MG63 (cell line): ENCODE measurements at regions not wholly inside any gene's neighbourhood (a gene's known extent, or its start where the extent isn't known, plus 50 kb on each side); places are given as distances from the start of the nearest gene placed in this dataset.
A peak's percentile ranks its signal among the peaks of the same experiment; 100 is the strongest.

ENCODE experiments used
- DNase-seq: peaks from one replicate; pipeline ENCODE4 v3.0.0-alpha.2; 2020
- H3K27me3 ChIP-seq: fragments of 250-450 bp; sonication (Bioruptor Pico); 2 replicates; pipeline ENCODE4 v1.5.1; 2020; ENCODE audit warnings: mild to moderate bottlenecking, moderate library complexity
- H3K36me3 ChIP-seq: fragments of 250-450 bp; sonication (Bioruptor Pico); 2 replicates; pipeline ENCODE4 v1.5.1; 2020; ENCODE audit warnings: mild to moderate bottlenecking, moderate library complexity
- H3K4me3 ChIP-seq: fragments of 250-450 bp; sonication (Bioruptor Pico); 2 replicates; pipeline ENCODE4 v1.5.1; 2020; ENCODE audit warnings: mild to moderate bottlenecking, moderate library complexity
- H3K9me3 ChIP-seq: fragments of 250-450 bp; sonication (Bioruptor Pico); 2 replicates; pipeline ENCODE4 v1.5.1; 2020; ENCODE audit warnings: mild to moderate bottlenecking, moderate library complexity

DNA sequence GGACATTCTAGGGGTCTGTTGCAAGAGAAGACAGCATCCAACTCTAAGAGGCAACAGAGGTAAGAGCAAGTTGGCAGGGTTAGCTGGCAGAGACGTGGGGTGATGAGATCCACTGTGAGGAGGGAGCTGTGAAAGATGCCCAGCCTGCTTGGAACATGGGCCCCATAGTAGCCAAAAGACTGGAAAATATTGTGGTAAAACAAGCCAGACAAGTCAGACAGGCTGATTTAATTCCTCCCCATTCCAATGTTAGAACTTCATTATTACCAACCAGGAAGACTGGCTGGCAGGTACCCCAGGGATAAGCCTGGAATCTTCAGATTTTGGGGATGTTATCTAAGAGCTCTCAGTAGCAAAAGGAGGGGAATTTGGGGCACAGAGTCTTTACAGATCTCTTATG, 181.3 kb downstream of the SEC61B start:
- Histone ChIP-seq H3K4me3 (no peak overlapping the region), H3K36me3 (no peaks in the 10 kb centered on the region), H3K27me3 (no peaks in the 10 kb centered on the region), H3K9me3 (no peaks in the 10 kb centered on the region)
- no peak for DNase-seq

DNA sequence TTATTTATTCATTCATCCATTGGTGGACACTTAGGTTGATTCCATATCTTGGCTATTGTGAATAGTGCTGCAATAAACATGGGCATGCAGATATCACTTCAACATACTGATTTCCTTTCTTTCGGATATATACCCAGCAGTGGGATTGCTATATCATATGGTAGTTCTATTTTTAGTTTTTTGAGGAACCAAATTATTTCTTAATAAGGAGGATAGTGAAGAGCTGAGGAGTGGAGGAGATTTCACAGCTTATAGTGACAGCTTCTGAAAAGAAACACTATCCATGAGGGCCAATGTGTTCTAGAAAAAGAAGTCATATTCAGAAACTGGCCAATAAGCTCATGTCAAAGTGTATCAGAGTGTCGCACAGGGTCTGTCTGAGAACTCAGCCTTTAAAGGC, 183.3 kb downstream of the SEC61B start:
- DNase-seq, result no peak
- H3K36me3 ChIP-seq, result no peaks in the 10 kb centered on the region
- no peaks in the 10 kb centered on the region for H3K9me3 ChIP-seq
- no peaks in the 10 kb centered on the region for H3K27me3 ChIP-seq
- H3K4me3 ChIP-seq, result no peak overlapping the region

DNA sequence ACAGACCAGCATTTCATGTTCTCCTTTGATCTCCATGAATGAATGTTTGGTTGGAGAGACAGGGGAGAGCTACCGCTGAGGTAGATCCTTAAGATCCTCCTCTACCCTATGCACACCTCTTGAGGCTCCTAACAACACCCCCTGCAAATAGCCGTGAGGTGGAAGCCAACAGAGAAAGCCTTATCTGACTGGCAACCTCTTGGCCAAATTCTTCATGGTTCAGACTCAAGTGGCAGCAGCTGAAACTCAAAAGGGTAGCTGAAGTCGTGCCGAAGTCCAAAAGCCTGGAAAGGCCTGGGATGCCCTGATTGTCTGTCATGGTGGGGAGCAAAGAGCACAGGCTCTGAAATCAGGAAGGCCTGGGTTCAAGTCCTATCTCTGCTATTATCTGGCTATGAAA, 184.9 kb downstream of the SEC61B start:
- Histone ChIP-seq H3K27me3 (no peaks in the 10 kb centered on the region), H3K4me3 (no peak overlapping the region), H3K36me3 (no peaks in the 10 kb centered on the region), H3K9me3 (no peaks in the 10 kb centered on the region)
- DNase-seq, result no peak

DNA sequence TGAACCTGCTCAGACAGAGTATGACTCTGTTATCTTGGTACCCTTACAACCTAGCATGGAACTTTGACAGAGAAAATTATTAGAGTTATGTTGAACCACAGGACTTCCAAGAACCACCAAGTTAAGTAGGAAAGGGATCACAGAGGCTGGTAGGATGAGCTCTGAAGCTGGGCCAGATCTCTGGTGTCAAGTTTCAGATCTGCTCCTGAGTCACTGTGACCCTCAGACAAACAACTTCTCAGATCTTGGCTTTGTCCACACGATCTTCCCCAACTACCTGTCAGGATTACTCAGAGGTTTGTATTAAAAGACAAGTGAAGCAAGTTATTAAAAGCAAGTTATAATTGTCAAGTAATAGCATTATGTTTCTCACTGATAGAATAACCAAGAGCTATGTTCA, 189.0 kb downstream of the SEC61B start:
- Histone ChIP-seq H3K4me3 (no peak overlapping the region), H3K9me3 (no peaks in the 10 kb centered on the region), H3K36me3 (no peaks in the 10 kb centered on the region), H3K27me3 (no peaks in the 10 kb centered on the region)
- peak; percentile 39 for DNase-seq

DNA sequence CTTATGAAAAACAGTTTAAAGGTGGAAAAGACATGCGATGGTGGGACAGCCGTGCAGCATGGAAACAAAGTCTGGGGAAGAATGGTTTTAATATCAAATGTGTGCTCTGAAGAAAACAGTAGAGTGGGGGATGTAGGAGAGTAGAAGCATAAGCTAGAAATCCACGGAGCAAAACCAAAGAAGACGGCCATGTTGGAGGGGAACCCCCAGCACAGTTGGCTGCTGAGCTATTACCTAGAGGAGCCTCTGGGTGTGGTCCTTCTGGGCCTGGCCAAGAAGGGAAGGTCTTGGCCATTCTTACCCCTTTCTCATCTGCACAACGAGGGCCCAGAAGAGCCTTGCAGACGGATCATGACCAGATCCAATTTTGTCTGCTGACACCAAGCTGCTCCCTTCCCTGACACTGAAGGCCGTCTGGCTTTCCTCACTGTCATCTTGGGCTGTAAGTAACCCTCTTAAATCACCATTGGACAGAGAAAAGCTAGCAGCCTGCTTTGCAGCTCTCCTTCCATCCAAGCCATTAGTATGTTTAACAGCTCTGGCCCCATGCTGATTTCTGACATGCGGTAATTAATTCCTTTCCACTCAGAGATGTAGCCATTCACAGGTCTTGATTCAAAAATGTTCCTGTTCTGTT, 189.5 kb downstream of the SEC61B start:
- no peak for DNase-seq
- Histone ChIP-seq H3K27me3 (no peaks in the 10 kb centered on the region), H3K9me3 (no peaks in the 10 kb centered on the region), H3K4me3 (no peak overlapping the region), H3K36me3 (no peaks in the 10 kb centered on the region)

DNA sequence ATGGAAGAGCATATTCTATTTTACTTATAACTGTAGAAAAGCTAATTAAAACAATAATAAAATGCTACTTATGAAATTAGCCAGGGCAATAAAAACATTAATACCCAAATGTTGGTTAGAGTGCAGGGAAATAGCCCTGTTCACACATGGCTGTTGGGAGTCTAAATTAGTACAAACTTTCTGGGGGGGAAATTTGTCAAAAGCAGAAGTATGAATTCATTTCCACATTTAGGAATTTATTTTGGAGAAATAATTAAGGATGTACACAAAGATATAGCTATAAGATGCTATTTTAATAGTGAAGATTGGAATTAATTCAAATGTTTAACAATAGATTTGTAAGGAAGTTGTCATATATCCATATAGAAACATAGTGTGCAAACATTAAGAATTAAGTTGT, 190.5 kb downstream of the SEC61B start:
- no peaks in the 10 kb centered on the region for H3K27me3 ChIP-seq
- H3K9me3 ChIP-seq, result no peaks in the 10 kb centered on the region
- H3K4me3 ChIP-seq, result no peak overlapping the region
- H3K36me3 ChIP-seq, result no peaks in the 10 kb centered on the region
- no peak for DNase-seq

DNA sequence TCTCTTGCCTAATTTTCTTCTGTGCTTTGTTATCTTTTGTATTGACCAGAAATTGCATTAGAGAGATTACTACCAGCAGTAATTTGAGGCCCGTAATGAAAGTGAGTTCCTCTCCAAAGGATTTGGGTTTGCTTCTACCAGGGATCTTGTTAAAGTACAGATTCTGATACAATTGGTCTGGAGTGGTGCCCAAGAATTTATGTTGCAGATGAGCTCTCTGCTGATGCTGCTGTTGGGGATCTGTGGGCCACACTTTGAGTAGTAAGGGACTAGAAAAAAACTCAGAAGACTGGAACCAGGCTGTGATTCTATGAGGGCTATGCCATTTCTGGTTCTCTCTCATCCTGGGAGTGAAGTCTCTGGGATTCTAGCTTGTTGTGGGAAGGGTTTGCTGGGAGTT, 192.2 kb downstream of the SEC61B start:
- H3K4me3 ChIP-seq, result no peak overlapping the region
- H3K27me3 ChIP-seq, result no peaks in the 10 kb centered on the region
- DNase-seq, result no peak
- H3K36me3 ChIP-seq, result no peaks in the 10 kb centered on the region
- H3K9me3 ChIP-seq, result no peaks in the 10 kb centered on the region

DNA sequence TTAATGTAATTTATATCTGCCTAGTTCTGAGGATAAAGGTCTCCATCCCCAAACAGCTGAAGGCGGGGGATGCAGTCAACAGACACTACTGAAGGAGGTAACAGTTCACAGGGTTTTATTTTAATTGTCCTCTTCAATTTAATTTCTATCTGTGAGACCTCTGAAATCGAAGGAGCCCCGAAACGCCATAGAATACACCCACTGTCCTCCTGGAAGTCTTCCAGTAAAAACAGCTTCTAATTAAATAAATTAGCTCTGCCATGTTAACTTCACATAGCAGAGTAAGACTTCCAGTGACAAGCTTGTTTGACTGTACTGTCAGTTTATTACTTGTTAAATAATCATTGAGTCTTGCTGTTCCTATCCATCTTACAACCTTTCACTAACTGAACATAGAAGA, 193.5 kb downstream of the SEC61B start:
- H3K4me3 ChIP-seq, result no peak overlapping the region
- H3K9me3 ChIP-seq, result no peaks in the 10 kb centered on the region
- H3K27me3 ChIP-seq, result no peaks in the 10 kb centered on the region
- DNase-seq, result no peak
- H3K36me3 ChIP-seq, result no peaks in the 10 kb centered on the region

DNA sequence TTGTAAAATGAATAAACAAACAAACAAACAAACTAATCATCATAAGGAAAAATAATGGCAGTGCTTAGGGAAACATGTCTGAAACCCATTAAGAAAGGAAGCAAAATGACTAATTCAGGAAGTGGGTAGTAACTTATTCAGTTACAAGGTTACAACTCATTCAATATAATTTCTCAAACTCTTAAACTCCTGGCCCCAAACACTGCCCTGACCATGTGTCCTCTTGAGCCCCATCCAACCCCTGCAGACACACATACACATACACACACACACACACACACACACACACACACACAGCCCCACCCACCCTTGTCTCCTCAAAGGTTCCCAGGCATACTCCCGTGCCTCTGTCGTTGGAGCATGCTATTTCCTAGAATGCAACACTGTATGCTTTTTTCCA, 193.9 kb downstream of the SEC61B start:
- Histone ChIP-seq H3K9me3 (no peaks in the 10 kb centered on the region), H3K36me3 (no peaks in the 10 kb centered on the region), H3K4me3 (no peak overlapping the region), H3K27me3 (no peaks in the 10 kb centered on the region)
- peak; percentile 13 for DNase-seq

DNA sequence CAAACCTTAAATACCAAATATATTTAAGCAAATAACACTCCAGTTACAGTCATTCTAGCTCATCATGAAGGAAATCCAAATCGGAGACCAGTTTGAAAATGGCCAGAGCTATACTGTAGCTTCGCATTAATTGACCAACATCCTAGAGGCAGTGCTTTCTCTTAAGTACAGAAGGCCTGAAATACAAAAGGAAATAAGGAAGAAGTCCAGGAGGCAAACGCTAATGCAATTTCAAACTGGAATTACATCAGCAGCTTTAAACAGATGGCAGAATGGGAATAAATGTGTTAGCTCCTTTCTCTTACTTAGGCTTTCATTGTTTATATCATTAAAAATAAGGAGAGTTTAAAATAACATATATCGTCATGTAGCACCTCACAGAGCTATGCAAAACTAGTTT, 197.0 kb downstream of the SEC61B start:
- no peaks in the 10 kb centered on the region for H3K27me3 ChIP-seq
- no peaks in the 10 kb centered on the region for H3K9me3 ChIP-seq
- no peak for DNase-seq
- no peaks in the 10 kb centered on the region for H3K36me3 ChIP-seq
- H3K4me3 ChIP-seq, result no peak overlapping the region

DNA sequence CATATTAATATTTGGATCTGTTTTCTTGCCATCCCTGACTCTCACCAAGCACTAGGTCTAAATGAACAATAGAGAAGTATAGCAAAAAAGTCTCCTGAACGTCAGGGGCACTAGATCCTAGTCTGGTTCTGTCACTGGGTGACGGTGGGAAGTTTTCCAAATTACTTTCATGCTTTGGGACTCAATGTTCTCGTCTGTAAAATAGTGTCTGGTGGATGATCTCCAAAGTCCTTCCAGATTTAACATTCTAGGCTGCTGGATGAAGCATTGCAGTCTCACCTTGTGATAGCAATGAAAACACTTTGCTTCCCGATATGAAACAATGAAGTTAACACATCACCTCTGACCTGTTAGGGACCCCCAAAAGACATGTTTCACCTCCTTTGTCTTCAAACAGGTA, 199.3 kb downstream of the SEC61B start:
- Histone ChIP-seq H3K9me3 (no peaks in the 10 kb centered on the region), H3K36me3 (no peaks in the 10 kb centered on the region), H3K27me3 (no peaks in the 10 kb centered on the region), H3K4me3 (no peak overlapping the region)
- DNase-seq, result no peak

DNA sequence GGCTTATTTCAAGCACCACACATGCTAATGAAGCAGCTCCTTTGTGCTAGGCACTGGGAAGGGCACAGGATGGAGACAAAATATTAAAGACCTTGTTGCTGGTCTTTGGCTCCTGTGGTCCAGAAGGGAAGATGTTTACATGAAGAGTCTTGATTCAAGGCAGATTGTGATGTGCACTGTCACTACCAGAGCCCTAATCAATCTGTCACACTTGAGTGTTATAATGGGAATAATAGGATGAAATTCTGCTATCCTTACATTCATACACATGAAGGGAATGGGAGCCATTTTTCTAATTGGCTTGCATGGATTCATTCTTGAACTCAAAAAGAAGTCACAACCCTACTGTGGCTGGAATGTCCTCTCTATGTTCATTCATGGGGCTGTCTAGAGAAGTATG, 203.0 kb downstream of the SEC61B start:
- Histone ChIP-seq H3K9me3 (peaks cover 3% of the 10 kb centered on the region), H3K4me3 (no peak overlapping the region), H3K27me3 (no peaks in the 10 kb centered on the region), H3K36me3 (no peaks in the 10 kb centered on the region)
- no peak for DNase-seq

DNA sequence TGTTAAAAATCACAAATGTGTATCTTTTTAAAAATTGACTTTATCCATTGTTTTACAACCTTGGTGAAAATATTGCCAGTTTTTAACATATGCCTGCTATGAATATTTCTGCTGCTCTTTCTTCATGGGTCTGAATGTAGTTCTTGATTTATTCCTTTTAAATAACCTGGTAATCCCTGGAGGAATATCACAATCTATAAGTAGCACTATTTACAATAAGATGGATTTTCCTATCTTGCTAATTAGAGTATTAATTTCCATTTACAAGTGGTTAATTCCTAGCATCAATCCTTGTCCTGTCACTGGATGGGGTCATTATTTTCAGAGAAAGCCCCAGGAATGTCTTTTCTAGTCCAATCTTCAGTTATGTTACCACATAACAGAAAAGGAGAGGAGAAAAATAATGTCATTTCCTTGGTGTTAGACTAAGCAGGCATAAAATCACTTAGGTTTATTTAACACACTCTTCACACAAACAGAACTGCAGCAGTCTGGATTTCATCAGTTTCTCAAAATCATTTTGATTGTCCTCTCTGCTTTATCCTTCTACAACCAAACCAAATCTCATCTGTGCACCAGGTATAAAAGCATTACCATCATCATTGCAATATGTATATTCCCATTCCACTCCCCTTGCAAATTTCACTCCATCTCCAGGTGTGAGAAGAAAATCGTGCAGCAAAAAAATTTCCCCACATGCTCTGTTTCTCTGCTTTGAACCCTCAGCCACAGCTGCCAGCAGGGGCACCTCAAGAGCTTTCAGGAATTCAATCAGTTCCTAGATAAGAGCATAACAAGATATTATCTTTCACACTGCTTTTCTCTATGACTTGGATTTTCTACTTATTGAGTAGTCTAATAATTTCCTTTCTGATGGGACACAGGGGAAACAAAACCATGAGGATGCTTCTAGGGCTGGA, 204.1 kb downstream of the SEC61B start:
- DNase-seq, result no peak
- Histone ChIP-seq H3K27me3 (no peaks in the 10 kb centered on the region), H3K36me3 (no peaks in the 10 kb centered on the region), H3K9me3 (peaks cover 7% of the 10 kb centered on the region), H3K4me3 (no peak overlapping the region)

DNA sequence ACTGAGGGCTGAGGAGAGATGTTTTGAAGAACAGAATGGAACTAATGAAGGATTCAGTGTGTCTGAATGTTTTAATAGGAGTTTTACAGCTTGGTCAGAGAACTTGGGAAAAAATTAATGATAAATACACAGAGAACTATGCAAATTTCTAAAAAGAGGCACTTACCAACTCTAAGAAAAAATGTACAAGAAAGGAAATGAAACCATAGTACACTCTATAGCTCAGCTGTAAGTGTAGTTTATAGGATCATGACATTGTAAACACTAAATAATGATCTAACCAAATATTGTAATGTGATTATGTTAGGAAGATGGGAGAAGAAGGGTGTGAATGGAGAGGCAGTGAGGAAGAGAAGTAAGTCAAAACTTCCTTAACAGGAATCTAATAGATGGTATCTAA, 205.2 kb downstream of the SEC61B start:
- H3K27me3 ChIP-seq, result no peaks in the 10 kb centered on the region
- DNase-seq, result no peak
- H3K4me3 ChIP-seq, result no peak overlapping the region
- H3K9me3 ChIP-seq, result peaks cover 7% of the 10 kb centered on the region
- H3K36me3 ChIP-seq, result no peaks in the 10 kb centered on the region

DNA sequence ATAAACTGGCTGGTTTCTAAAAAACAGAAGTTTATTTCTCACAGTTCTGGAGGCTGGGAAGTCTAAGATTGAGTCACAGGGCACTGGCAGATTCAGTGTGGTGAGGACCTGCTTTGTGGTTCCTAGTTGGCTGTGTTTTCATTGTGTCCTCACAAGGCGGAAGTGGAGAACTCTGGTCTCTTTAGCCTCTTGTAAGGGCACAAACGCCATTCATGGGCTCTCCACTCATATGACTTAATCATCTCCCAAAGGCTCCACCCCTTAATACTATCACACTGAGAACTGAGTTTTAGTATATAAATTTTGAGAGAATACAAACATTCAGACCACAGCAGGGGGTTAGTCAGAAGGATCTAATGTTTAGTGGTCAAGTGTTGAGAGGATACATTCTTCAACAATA, 208.2 kb downstream of the SEC61B start:
- Histone ChIP-seq H3K27me3 (no peaks in the 10 kb centered on the region), H3K9me3 (peaks cover 7% of the 10 kb centered on the region), H3K4me3 (no peak overlapping the region), H3K36me3 (no peaks in the 10 kb centered on the region)
- DNase-seq, result no peak

DNA sequence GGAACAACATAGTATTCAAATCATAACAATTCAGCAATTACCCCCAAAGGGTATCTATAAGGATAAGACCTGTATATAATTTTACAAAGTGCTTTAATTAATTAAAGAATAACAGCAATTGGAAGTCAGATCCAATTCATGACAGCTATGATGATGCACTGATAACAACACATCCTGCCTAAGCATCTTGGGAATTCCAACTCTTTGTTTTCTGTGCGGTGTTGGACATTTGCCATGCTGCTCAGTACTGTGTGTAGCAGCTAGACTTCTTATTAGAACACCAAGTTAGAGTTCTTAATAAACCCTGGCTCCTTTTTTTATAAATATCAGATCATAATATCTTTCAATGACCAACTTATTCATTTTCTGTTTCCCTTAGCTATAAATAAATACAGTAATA, 209.0 kb downstream of the SEC61B start:
- Histone ChIP-seq H3K36me3 (no peaks in the 10 kb centered on the region), H3K9me3 (peaks cover 7% of the 10 kb centered on the region), H3K4me3 (no peak overlapping the region), H3K27me3 (no peaks in the 10 kb centered on the region)
- DNase-seq, result peak; percentile 21

DNA sequence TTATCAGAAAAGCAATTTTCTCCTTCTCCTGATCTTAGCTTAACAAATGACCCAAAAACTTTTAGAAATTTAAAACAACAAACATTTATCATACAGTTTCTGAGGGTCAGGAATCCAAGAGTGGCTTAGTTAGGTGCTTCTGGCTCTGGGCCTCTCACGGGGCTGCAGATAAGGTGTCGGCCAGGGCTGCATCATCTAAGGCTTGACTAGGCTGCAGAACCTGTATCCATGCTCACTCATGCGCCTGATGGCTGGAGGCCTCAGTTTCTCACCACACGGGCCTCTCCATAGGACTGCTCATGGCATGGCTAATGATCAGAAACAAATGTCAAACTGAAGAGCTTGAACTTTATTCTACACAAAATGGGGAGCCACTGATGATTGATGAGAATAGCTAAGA, 210.0 kb downstream of the SEC61B start:
- Histone ChIP-seq H3K27me3 (no peaks in the 10 kb centered on the region), H3K36me3 (no peaks in the 10 kb centered on the region), H3K9me3 (peaks cover 7% of the 10 kb centered on the region), H3K4me3 (no peak overlapping the region)
- no peak for DNase-seq

DNA sequence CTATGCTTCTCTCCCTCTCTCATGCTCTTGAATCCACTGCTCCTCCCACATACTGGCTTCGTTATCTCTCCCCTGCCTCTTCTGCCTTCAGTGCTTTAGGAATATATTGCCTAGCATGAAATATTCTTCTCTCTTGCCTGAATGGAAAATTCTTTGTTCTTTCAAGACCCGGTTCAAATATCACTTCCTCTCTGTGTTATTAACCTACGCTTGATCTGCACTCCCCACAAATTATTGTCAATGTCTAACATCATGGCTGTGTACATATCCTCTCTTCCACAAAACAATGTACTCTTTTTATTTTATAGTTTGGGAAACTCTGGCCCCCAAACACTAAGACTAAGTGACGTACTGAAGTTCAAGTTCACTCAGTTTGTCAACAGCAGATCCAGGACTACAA, 211.0 kb downstream of the SEC61B start:
- no peaks in the 10 kb centered on the region for H3K27me3 ChIP-seq
- no peaks in the 10 kb centered on the region for H3K36me3 ChIP-seq
- peaks cover 7% of the 10 kb centered on the region for H3K9me3 ChIP-seq
- no peak for DNase-seq
- H3K4me3 ChIP-seq, result no peak overlapping the region
